A673 (cell line): ENCODE measurements at regions not wholly inside any gene's neighbourhood (a gene's known extent, or its start where the extent isn't known, plus 50 kb on each side); places are given as distances from the start of the nearest gene placed in this dataset.

Experiments
- EZH2 ChIP-seq: fragments of 200-600 bp; sonication (generic); IDR thresholded peaks from 2 replicates; pipeline ENCODE4 v1.6.1; 2017; ENCODE audit warnings: borderline replicate concordance, low read depth, mild to moderate bottlenecking, mixed read lengths, antibody characterized with exemption, low read length; ENCODE audit not compliant: poor library complexity, severe bottlenecking
- TF ChIP-seq, protein P1 (sequence below): fragments of 300-800, 200-600 bp; sonication (generic); conservative IDR thresholded peaks from 2 replicates; pipeline ENCODE4 v1.5.1; 2017; ENCODE audit warnings: low read depth, mild to moderate bottlenecking, antibody characterized with exemption, low read length, moderate library complexity, mixed read lengths

DNA sequence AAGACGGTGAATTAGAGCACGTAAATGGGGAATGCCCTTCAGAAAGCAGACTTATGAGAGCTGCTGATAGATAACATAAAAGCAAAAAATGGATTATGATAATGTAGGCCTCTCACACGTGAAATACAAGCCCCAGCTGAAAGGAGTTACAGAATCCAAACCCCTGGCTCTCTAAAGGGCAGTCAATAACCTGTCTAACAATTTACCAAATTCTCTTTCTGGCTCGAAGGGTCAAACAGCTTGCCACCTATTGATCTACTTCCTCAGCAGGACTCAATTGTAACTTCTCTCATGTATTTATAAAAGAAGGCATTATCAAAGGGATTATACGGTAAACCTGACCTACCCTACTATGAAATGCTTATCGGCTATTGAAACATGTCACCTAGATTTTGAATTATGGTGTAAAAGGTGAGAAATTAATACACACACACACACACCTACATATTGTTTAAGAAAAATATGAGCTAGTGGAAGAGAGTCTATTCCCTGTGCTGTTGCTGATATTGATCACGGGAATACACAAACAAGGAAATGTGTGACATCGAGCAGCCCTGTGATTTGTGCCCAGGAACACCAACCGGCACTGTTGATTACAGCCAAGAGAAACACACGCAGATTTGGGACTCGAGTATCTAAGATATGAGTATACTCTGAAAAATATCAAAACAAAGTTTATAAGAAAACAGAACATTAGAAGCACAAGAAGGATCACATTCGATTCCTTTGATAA, 135.6 kb upstream of the NEBL start:
- TF ChIP-seq, protein P1, sequence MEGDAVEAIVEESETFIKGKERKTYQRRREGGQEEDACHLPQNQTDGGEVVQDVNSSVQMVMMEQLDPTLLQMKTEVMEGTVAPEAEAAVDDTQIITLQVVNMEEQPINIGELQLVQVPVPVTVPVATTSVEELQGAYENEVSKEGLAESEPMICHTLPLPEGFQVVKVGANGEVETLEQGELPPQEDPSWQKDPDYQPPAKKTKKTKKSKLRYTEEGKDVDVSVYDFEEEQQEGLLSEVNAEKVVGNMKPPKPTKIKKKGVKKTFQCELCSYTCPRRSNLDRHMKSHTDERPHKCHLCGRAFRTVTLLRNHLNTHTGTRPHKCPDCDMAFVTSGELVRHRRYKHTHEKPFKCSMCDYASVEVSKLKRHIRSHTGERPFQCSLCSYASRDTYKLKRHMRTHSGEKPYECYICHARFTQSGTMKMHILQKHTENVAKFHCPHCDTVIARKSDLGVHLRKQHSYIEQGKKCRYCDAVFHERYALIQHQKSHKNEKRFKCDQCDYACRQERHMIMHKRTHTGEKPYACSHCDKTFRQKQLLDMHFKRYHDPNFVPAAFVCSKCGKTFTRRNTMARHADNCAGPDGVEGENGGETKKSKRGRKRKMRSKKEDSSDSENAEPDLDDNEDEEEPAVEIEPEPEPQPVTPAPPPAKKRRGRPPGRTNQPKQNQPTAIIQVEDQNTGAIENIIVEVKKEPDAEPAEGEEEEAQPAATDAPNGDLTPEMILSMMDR: no peak
- TF ChIP-seq EZH2: no peak
